Adrenal gland (tissue), 9 donors: ENCODE measurements at regions not wholly inside any gene's neighbourhood (a gene's known extent, or its start where the extent isn't known, plus 50 kb on each side); places are given as distances from the start of the nearest gene placed in this dataset.
"Not testable (repeated sequence)": the region's sequence is repeated elsewhere in the genome, so short reads cannot be mapped to it uniquely, and the experiment has no call there.

Experiments
- DNase-seq, 7 donors: peaks; one replicate each; pipeline ENCODE4 v3.0.0-alpha.2; 2019 to 2020
- H3K27ac ChIP-seq, 5 donors: fragments of 200-600 bp; sonication (generic) in 4 of 5; 1 replicate in 3 of 5; 2 replicates in 2 of 5; pipeline versions ENCODE4 v1.5.1 to v1.8.0; 2016 to 2020; ENCODE audit warnings: mild to moderate bottlenecking in 1 of 5
- H3K27me3 ChIP-seq: fragments of 200-600 bp; 2 replicates; pipeline ENCODE4 v1.8.0; 2021
- H3K36me3 ChIP-seq, 2 donors: fragments of 200-600 bp; replicated peaks in 1 of 2; 1 replicate in 1 of 2; 2 replicates in 1 of 2; pipeline versions ENCODE4 v1.5.1 to v1.8.0; 2018 to 2022
- H3K4me1 ChIP-seq, 2 donors: fragments of 200-600 bp; replicated peaks in 1 of 2; 1 replicate in 1 of 2; 2 replicates in 1 of 2; pipeline versions ENCODE4 v1.5.1 to v1.8.0; 2018 to 2021
- H3K4me3 ChIP-seq, 4 donors: fragments of 200-600 bp; sonication (generic) in 3 of 4; one replicate each; pipeline ENCODE4 v1.5.1; 2016 to 2018
- H3K9me3 ChIP-seq, 3 donors: fragments of 200-600 bp; sonication (generic) in 1 of 3; replicated peaks in 1 of 3; 1 replicate in 2 of 3; 2 replicates in 1 of 3; pipeline versions ENCODE4 v1.5.1 to v1.8.0; 2016 to 2021
- POLR2A ChIP-seq, 2 donors: fragments of 450-650 bp; IDR thresholded peaks; one replicate each; pipeline ENCODE4 v1.6.1; 2017; ENCODE audit warnings: antibody characterized with exemption in 2 of 2, mild to moderate bottlenecking in 2 of 2, moderate library complexity in 1 of 2
- WGBS, 4 donors: extraction: QIAGEN DNeasy Blood & Tissue Kit in 2 of 4; methylation state at CpG; one replicate each; pipeline versions ENCODE4 v1.1.5 to v1.1.7; 2013 to 2017; 5-methylcytosine and 5-hydroxymethylcytosine counted together
- intact Hi-C, 2 donors: fragments of 100-400 bp; cut with DNase I; formaldehyde crosslinking; loops; one replicate each; pipeline versions ENCODE4 v1.14.1 to v1.15.0; 2022 to 2023
- TF ChIP-seq, protein P1 (sequence below), 6 experiments: fragments of 450-650 bp in 4 of 6; fragments of 200-600 bp in 2 of 6; sonication (generic) in 1 of 6; IDR thresholded peaks; 1 replicate in 5 of 6; 2 replicates in 1 of 6; pipeline versions ENCODE4 v1.5.1 to v1.8.0; 2016 to 2021; ENCODE audit warnings: antibody characterized with exemption in 6 of 6, mild to moderate bottlenecking in 2 of 6, moderate library complexity in 1 of 6
- donor health status: healthy with polysubstance abuse.
- donor health status: Bipolar disorder and iron deficiency.
- donor health status: DM: yes; HTN: yes; CAD: no.
- donor health status: DM: no; HTN: no; CAD: no.
- donor health status: DM: no; HTN: no; CAD: no.

DNA sequence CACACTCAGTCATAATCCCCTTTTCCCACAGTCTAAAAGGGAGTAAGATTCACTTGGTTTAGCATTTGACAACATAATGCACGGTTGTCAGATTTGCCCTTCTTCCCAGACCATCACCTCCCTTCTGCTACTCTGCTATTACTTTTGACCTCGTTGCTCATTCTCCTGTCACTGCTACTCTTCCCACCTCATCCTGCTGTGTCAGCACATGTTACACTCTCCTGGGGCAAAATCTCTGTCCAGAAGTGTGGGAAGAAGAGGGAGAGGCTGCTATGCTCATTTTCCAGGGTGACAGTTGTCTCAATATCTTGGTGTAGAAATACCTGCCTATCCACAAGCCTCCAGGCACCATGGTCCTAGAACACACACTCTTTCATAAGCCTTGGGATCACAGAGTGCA lies 449.9 kb upstream of the PIK3R1 start:
- Histone ChIP-seq H3K4me3 (no peak overlapping the region), H3K36me3 (no peaks in the 10 kb centered on the region), H3K27me3 (no peaks in the 10 kb centered on the region), H3K4me1 (no peaks in the 10 kb centered on the region), H3K9me3 (no peaks in the 10 kb centered on the region), H3K27ac (no peak overlapping the region)
- DNase-seq = no peak
- no peak for TF ChIP-seq POLR2A (IDR thresholded peaks at IDR 0.05)
- TF ChIP-seq, protein P1, sequence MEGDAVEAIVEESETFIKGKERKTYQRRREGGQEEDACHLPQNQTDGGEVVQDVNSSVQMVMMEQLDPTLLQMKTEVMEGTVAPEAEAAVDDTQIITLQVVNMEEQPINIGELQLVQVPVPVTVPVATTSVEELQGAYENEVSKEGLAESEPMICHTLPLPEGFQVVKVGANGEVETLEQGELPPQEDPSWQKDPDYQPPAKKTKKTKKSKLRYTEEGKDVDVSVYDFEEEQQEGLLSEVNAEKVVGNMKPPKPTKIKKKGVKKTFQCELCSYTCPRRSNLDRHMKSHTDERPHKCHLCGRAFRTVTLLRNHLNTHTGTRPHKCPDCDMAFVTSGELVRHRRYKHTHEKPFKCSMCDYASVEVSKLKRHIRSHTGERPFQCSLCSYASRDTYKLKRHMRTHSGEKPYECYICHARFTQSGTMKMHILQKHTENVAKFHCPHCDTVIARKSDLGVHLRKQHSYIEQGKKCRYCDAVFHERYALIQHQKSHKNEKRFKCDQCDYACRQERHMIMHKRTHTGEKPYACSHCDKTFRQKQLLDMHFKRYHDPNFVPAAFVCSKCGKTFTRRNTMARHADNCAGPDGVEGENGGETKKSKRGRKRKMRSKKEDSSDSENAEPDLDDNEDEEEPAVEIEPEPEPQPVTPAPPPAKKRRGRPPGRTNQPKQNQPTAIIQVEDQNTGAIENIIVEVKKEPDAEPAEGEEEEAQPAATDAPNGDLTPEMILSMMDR (IDR thresholded peaks at IDR 0.05) = no peak
- intact Hi-C loops = no loop called here
- 50 to 72% (median 63%) methylated on average over 2 of the region's 2 CpGs for WGBS, 4 donors

DNA sequence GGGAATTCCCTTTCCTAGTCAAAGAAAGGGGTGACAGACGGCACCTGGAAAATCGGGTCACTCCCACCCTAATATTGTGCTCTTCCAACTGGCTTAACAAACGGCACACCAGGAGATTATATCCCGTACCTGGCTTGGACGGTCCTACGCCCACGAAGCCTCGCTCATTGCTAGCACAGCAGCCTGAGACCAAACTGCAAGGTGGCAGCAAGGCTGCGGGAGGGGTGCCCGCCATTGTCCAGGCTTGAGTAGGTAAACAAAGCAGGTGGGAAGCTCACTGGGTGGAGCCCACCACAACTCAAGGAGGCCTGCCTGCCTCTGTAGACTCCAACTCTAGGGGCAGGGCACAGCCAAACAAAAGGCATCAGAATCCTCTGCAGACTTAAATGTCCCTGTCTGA lies 457.8 kb upstream of the PIK3R1 start:
- H3K27ac ChIP-seq, H3K9me3 ChIP-seq, H3K4me1 ChIP-seq, H3K36me3 ChIP-seq, DNase-seq, H3K4me3 ChIP-seq, H3K27me3 ChIP-seq, intact Hi-C loops: not testable (repeated sequence)
- 85 to 94% (median 89%) methylated on average over 10 of the region's 10 CpGs for WGBS, 4 donors

DNA sequence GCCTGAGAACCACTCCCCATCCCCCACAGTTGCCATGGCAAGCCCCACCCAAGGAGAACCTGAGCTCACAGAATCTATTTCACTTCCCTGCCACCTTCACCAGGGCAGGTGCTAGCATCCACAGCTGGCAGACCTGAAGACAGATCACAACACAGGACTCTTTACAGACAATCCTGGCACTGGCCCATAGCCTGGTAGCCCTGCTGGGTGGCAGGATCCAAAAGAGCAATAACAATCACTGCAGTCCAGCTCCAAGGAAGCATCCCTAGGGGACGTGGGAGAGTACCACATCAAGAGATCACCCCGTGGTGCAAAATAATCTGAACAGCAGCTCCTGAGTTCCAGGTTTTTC lies 463.2 kb upstream of the PIK3R1 start:
- 75 to 85% (median 76%) methylated on average over 1 to 2 of the region's 2 CpGs for WGBS, 4 donors

DNA sequence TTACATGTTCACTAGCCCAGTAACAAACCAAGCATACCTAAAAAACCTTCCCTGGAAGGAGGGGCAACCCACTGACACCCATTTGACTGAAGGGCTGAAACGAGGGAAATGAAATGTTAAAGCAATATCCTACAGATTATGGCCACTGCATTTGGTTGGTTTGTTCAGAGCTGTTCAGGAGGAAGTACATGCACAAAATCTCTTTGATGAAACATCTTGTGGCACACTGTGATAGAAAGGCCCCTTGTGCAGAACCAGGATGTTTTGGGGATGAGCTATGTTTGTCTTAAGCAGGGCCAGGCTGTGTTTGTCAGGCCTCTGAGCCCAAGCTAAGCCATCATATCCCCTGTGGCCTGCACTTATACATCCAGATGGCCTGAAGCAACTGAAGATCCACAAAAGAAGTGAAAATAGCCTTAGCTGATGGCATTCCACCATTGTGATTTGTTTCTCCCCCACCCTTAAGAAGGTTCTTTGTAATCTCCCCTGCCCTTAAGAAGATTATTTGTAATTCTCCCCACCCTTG lies 467.3 kb upstream of the PIK3R1 start:
- no peak overlapping the region for H3K27ac ChIP-seq
- H3K4me3 ChIP-seq = no peak overlapping the region
- WGBS, 4 donors = 40 to 64% (median 48%) methylated on average over 1 of the region's 1 CpG
- intact Hi-C loops = no loop called here
- no peaks in the 10 kb centered on the region for H3K36me3 ChIP-seq
- no peaks in the 10 kb centered on the region for H3K27me3 ChIP-seq
- H3K9me3 ChIP-seq = peaks cover 0 to 6% (median 3%) of the 10 kb centered on the region in 3 donors
- H3K4me1 ChIP-seq = no peaks in the 10 kb centered on the region
- TF ChIP-seq, protein P1 (IDR thresholded peaks at IDR 0.05) = no peak
- TF ChIP-seq POLR2A (IDR thresholded peaks at IDR 0.05) = no peak
- no peak for DNase-seq

More for the DNA sequence above, 463.2 kb upstream of the PIK3R1 start:
- no peak for DNase-seq
- no peaks in the 10 kb centered on the region for H3K27me3 ChIP-seq
- intact Hi-C loops = no loop called here
- no peak for TF ChIP-seq POLR2A (IDR thresholded peaks at IDR 0.05)
- H3K27ac ChIP-seq = no peak overlapping the region
- H3K4me1 ChIP-seq = no peaks in the 10 kb centered on the region
- H3K9me3 ChIP-seq = peaks cover 0 to 6% (median 3%) of the 10 kb centered on the region in 3 donors
- H3K4me3 ChIP-seq = no peak overlapping the region
- H3K36me3 ChIP-seq = no peaks in the 10 kb centered on the region

DNA sequence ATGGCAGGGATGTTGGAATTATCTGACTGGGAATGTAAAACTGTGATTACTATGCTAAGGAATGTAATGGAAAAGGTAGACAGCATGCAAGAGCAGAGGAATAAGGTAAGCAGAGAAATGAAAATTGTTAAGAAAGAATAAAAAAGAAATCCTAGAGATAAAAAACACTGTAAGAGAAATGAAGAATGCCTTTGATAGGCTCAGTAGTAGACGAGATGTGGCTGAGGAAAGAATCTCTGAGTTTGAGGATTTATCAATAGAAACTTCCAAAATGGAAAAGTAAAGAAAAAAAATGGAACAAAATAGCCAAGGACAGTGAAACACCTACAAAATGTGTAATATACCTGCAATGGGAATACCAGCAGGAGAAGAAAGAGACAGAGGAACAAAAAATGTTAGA lies 468.5 kb upstream of the PIK3R1 start:
- Histone ChIP-seq H3K36me3 (no peaks in the 10 kb centered on the region), H3K9me3 (peaks cover 0 to 6% (median 3%) of the 10 kb centered on the region in 3 donors), H3K4me1 (no peaks in the 10 kb centered on the region), H3K27ac (no peak overlapping the region), H3K27me3 (no peaks in the 10 kb centered on the region), H3K4me3 (no peak overlapping the region)
- WGBS, 4 donors = 70 to 81% (median 78%) methylated on average over 1 of the region's 1 CpG
- TF ChIP-seq, protein P1 (IDR thresholded peaks at IDR 0.05) = no peak
- TF ChIP-seq POLR2A (IDR thresholded peaks at IDR 0.05) = no peak
- no peak for DNase-seq
- intact Hi-C loops = no loop called here

DNA sequence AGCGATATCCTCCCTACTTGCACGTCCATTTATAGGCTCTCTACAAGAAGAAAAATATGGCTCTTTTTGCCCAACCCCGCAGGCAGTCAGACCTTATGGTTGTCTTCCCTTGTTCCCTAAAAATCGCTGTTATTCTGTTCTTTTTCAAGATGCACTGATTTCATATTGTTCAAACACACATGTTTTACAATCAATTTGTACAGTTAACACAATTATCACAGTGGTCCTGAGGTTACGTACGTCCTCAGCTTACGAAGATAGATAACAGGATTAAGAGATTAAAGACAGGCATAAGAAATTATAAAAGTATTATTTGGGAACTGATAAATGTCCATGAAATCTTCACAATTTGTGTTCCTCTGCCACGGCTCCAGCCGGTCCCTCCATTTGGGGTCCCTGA lies 468.9 kb upstream of the PIK3R1 start:
- intact Hi-C loops, H3K4me1 ChIP-seq, H3K27me3 ChIP-seq, H3K36me3 ChIP-seq, DNase-seq, H3K9me3 ChIP-seq, H3K4me3 ChIP-seq, H3K27ac ChIP-seq: not testable (repeated sequence)
- WGBS, 4 donors = 86 to 89% (median 89%) methylated on average over 9 of the region's 9 CpGs
